ENCODE measurements at regions not wholly inside any gene's neighbourhood (a gene's known extent, or its start where the extent isn't known, plus 50 kb on each side); places are given as distances from the start of the nearest gene placed in this dataset.

DNA sequence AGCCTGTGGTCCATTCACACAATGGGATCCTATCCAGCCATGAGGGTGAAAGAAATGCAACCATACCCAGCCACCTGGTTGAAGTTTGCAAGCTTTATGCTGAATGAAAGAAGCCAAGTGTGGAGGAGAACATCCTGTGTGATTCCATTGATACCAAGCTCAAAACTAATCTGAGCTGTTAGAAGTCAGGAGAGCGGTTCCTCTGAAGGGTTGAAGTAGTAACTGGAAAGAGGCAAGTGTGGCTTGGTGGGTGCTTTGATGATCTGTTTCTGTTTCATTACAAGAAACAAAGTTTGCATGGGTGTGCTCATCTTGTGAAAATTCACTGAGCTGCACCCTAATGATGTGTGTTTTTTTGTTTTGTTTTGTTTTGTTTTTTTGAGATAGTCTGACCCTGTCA is 99.4 kb downstream of the SALL1 start:
- no peak for TF ChIP-seq CTCF (IDR thresholded peaks at IDR 0.05; ENCODE audit: low read length)
- no peak for TF ChIP-seq EZH2phosphoT487 (IDR thresholded peaks at IDR 0.05; ENCODE audit: low read length)
- TF ChIP-seq EZH2 (optimal IDR thresholded peaks at IDR 0.05; ENCODE audit: low read depth, low read length) = no peak

Data from MM.1S (cell line).